ENCODE measurements at regions not wholly inside any gene's neighbourhood (a gene's known extent, or its start where the extent isn't known, plus 50 kb on each side); places are given as distances from the start of the nearest gene placed in this dataset.

DNA sequence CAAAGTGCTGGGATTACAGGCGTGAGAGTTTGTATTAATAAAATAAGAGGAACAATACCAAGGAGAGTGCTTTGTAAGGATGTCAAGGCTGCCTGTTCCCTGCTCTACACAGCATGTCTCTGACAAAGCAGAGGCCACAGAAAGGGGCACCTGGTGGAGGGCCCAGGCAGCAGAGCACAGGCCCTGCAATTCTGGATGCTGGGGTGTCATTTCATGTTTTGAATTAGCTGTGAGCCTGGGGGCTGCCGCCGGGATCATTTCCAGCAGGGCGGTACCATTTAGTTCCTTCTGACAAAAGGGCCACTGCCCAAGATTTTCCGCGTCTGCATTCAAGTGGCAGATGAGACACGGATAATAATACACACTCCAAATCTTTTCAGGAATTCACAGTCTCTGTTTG lies 396.9 kb downstream of the GADD45G start:
- Mint-ChIP-seq H3K4me1 (peaks cover 26% of the 10 kb centered on the region), H3K27ac (no peak overlapping the region), H3K4me3 (no peak overlapping the region), H3K9me3 (no peaks in the 10 kb centered on the region), H3K36me3 (no peaks in the 10 kb centered on the region)
- DNase-seq (ENCODE audit: low spot score in 2 of 2) (no peak), ATAC-seq (no peak)

DNA sequence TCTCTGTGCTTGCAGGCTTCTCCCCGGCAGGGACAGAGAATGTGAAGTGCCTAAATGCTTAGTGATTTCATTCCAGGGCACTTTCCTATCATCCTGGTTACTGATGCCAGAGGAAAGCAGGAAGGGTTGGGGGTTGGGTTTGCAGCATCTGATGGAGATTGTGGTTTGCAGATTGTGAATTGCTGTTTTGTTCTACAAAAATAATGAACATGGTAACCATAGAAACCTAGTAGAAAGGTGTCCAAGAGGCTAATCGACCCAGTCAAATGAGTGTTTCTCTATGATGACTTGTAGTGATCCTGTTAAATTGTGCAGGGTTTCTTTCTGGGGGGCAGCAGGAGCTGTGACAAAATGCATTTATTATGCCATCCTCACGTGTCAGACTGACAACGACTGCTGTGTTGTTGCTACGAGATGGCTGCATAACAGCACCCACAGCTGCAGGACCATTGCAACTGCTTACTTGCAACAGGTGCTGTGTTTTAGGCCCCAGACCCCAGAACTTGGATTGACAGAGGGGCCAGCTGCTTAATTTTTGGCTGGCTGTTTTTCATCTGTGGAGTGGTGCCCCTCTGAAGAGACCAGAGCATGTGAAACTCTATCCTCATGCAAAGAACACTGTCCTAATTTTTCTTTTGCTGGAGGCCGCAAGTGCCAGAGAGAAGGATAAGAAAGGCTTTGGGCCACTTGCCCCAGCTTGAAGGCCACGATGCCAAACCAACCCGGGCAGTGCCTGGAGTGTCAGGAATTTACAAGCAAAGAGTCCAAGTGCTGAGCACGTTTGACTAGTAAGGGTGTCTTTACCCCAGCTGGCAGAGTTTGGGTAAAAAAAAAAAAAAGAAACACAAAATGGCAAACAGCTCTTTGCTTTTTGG lies 397.8 kb downstream of the GADD45G start:
- Mint-ChIP-seq H3K4me3 (no peak overlapping the region), H3K27ac (no peak overlapping the region), H3K9me3 (no peaks in the 10 kb centered on the region), H3K4me1 (peaks cover 26% of the 10 kb centered on the region), H3K36me3 (no peaks in the 10 kb centered on the region)
- ATAC-seq (no peak), DNase-seq (ENCODE audit: low spot score in 2 of 2) (no peak)

DNA sequence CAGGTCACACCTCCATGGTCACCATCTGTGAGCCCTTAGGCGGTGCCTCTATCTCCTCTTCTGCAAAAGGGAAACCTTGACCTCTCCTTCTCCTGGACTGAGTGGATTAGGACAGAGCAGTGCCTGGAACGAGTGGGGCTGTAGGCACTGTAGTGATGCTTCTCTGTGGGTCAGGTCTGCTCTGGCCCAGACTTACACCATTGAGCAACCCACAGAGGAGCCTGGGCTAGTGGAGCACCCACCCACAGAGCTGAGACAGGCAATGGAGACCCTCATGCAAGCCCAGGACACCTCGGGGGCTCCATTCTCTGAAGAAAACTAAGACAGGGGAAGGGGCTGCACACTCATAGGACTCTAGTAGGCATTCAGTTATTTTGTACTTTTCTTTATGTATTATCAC lies 400.6 kb downstream of the GADD45G start:
- ATAC-seq (no peak), DNase-seq (ENCODE audit: low spot score in 2 of 2) (no peak)
- H3K9me3 Mint-ChIP-seq = no peaks in the 10 kb centered on the region
- H3K4me1 Mint-ChIP-seq = peaks cover 7% of the 10 kb centered on the region
- no peak overlapping the region for H3K27ac Mint-ChIP-seq
- no peak overlapping the region for H3K4me3 Mint-ChIP-seq
- H3K36me3 Mint-ChIP-seq = no peaks in the 10 kb centered on the region

DNA sequence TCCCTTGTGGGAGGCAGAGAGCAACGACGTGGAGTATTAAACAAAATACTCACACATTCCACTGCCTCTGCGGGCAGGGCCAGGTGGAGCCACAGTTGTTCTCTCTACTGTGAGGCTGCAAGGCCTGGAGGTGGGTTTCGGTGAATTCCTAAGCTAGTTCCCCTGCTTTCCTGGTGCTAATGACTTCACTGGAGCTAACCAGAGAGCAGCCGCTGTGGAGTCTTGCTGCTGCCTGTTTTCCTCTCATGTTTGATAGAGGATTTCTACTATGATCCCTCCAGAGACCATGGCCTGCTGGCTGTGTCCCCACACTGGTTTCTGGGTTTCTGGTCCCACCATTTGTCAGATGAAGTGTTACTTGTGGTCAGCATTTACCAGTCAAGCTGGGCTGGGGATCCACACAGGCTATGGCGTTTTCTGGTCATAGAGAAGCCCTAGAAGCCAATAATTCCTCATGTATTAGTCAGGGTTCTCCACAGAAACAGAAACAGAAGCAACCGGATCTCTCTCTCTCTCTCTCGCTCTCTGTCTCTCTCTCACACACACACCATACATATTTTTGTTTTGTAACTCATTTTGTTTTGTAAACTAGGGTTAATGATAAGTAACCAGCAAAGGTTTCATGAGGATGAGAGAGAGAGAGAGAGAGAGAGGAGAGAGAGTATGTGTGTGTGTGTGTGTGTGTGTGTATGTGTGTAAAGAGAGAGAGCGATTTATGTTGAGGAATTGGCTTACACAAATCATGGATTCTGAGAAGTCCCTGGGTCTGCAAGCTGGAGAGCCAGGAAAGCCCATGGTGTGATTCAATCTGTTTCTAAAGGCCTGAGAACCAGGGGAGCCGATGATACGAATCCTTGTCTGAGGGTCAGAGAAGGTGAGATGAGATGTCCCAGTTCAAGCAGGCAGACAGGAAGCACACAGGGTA lies 403.0 kb downstream of the GADD45G start:
- H3K27ac Mint-ChIP-seq = no peak overlapping the region
- H3K4me1 Mint-ChIP-seq = no peaks in the 10 kb centered on the region
- H3K4me3 Mint-ChIP-seq = no peak overlapping the region
- DNase-seq (ENCODE audit: low spot score in 2 of 2) (no peak), ATAC-seq (no peak)
- H3K36me3 Mint-ChIP-seq = no peaks in the 10 kb centered on the region
- no peaks in the 10 kb centered on the region for H3K9me3 Mint-ChIP-seq

DNA sequence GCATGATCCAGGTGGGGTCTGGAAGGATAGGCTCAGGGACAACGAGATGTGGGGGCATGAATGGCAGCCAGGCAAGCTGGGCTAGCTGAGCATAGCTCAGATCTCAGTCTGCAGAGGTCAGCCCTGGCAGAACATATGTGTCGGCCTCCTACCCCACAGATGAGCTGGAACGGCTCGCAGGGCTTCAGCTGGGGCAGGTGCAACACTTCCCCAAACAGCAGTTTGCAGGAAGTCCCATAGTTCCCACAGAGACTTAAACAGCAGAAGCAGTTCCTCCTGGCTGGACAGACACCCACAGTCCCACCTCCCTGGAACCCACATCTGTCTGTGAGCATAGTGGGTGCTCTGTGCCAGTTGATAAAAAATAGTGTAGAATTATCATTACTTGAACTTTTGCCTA lies 404.6 kb downstream of the GADD45G start:
- Mint-ChIP-seq H3K27ac (no peak overlapping the region), H3K4me1 (no peaks in the 10 kb centered on the region), H3K36me3 (no peaks in the 10 kb centered on the region), H3K4me3 (no peak overlapping the region), H3K9me3 (no peaks in the 10 kb centered on the region)
- ATAC-seq (no peak), DNase-seq (ENCODE audit: low spot score in 2 of 2) (no peak)

DNA sequence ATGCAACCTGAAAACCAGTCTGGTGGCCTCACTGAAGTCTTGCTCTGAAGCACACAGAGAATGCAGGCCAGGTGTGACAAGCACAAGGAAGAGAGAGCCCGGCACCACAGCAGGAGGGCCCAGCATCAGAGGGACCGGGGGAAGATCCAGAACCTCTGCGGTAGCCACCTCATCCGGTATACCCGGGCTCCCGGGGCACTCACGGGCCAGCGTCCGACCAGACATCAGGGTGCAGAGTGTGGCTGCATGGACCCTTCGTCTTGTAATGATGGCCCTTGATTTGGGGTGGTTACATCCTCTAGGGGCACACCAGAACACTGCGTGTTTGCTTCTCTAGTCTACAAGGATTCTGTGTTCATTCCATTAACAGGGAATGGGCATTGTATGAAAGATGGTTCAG lies 406.0 kb downstream of the GADD45G start:
- no peak for ATAC-seq
- no peaks in the 10 kb centered on the region for H3K9me3 Mint-ChIP-seq
- no peaks in the 10 kb centered on the region for H3K4me1 Mint-ChIP-seq
- H3K36me3 Mint-ChIP-seq = no peaks in the 10 kb centered on the region
- no peak for DNase-seq (ENCODE audit: low spot score in 2 of 2)
- H3K27ac Mint-ChIP-seq = no peak overlapping the region
- no peak overlapping the region for H3K4me3 Mint-ChIP-seq

DNA sequence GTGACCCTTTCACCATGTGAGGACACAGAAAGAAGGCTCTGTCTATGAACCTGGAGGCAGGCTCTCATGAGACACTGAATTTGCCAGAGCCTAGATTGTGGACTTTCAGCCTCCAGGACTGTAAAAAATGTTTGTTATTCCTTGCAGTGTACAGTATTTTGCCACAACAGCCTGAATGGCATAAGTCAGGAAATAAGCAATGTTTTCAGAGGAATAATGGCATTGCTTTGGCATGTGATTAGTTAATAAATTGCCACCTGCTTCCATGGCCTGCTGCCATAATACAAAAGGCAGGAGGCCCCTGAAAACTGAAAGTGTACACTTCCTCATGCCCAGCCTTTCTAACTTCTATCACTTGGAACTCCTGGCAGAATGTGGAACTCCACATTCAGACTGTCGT lies 408.1 kb downstream of the GADD45G start:
- H3K4me3 Mint-ChIP-seq = no peak overlapping the region
- H3K4me1 Mint-ChIP-seq = no peaks in the 10 kb centered on the region
- no peaks in the 10 kb centered on the region for H3K9me3 Mint-ChIP-seq
- no peaks in the 10 kb centered on the region for H3K36me3 Mint-ChIP-seq
- no peak for ATAC-seq
- no peak for DNase-seq (ENCODE audit: low spot score in 2 of 2)
- no peak overlapping the region for H3K27ac Mint-ChIP-seq

DNA sequence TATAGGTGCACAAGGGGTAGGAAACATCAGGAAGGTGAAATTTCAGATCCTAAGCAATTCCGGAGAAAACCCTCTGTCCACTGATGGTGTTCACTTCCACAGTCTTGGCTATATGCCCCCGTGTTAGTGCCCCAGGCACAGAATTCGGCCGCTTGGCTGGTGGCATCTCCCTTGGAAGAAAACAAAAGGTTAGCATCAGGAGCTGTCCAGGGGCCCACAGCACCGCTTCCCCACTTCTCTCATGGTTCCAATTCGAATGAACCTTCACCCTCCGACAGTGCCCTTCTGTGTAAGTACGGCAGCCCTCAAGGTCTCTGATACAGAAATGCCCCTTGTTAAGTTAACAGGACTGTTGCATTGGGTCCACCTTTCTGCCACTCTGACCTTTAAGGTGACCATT lies 409.0 kb downstream of the GADD45G start:
- DNase-seq (ENCODE audit: low spot score in 2 of 2) = no peak
- H3K4me1 Mint-ChIP-seq = peaks cover 3% of the 10 kb centered on the region
- H3K27ac Mint-ChIP-seq = no peak overlapping the region
- H3K9me3 Mint-ChIP-seq = no peaks in the 10 kb centered on the region
- ATAC-seq = no peak
- no peaks in the 10 kb centered on the region for H3K36me3 Mint-ChIP-seq
- H3K4me3 Mint-ChIP-seq = no peak overlapping the region

DNA sequence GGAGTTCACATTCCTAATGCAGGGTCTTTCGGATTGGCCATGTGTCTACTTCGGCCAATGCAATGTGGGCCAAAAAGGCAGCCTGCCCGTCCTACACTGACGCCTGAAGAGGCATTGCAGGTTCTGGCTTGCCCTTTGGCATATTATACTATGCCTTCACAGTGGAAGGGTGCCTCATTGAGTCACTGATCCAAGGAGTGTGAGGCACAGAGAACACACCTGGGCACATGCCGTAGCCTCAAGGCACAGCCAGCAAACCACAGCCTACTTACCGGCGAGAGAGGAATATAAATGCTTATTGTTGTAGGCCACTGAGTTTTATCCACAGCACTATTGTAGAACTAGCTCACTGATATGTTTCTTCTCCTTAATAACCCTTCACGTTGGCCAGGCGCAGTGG lies 409.6 kb downstream of the GADD45G start:
- H3K9me3 Mint-ChIP-seq = no peaks in the 10 kb centered on the region
- no peak overlapping the region for H3K4me3 Mint-ChIP-seq
- no peak for DNase-seq (ENCODE audit: low spot score in 2 of 2)
- no peaks in the 10 kb centered on the region for H3K36me3 Mint-ChIP-seq
- H3K4me1 Mint-ChIP-seq = peaks cover 4% of the 10 kb centered on the region
- no peak for ATAC-seq
- H3K27ac Mint-ChIP-seq = no peak overlapping the region

DNA sequence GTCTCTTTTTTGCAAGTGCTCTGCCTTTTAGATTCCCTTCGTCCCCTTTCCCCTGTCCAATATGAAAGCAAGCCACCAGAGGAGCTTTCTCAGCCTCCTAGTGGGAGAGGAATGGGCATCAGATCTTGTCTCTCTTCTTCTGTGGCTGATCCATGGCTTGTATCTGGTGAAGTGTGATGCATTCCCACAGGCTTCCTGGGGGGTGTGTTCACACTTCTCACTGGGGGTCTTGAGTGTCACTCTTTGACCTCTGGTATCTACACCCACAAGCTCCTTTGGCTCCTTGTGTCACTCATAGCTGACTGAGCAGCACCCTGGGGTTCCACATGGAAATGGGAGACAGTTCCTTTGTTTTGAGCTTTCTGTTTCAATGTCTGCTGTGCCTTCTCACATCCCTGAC lies 411.5 kb downstream of the GADD45G start:
- Mint-ChIP-seq H3K4me3 (no peak overlapping the region), H3K27ac (no peak overlapping the region), H3K36me3 (no peaks in the 10 kb centered on the region), H3K9me3 (no peaks in the 10 kb centered on the region), H3K4me1 (peaks cover 4% of the 10 kb centered on the region)
- ATAC-seq (no peak), DNase-seq (ENCODE audit: low spot score in 2 of 2) (no peak)

DNA sequence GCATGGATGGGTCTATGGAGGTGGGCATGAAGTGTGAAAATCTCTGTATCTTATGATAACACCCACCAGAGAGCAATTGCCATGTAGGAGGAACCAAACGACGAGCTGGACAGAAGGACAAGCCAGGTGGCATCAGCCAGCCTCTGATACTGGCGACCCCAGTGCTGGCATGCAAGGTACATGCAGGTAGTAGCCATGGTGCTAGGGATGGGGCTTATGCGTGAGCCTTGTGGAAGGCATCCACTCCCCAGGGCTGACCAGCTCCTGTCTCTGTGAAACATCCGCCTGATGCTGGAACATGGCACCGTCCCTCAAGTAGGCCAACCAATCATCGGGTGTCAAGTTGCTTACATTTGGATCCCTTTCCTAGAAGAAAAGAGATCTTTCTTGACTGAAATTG lies 412.9 kb downstream of the GADD45G start:
- H3K36me3 Mint-ChIP-seq = no peaks in the 10 kb centered on the region

DNA sequence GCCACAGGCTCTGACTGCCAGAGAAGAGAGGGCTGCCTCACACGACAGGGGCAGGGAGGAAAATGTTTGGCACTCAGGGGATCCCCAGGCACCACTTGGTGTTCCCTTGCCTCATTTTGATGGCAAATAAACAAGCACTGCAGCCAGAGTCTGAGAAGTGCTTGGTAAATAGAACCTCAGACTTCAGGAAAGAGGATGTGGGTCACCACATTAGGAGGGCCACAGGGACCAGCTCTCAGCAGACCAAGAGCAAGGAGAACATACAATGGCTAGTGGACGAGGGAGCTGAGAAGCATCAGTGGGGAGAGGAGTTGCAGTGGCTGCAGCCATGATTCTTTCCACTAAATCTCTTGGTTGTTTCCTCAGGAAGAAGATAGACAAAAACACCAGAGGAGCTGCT lies 413.9 kb downstream of the GADD45G start:
- H3K27ac Mint-ChIP-seq = no peak overlapping the region

More for the DNA sequence above, 412.9 kb downstream of the GADD45G start:
- H3K27ac Mint-ChIP-seq = no peak overlapping the region
- H3K4me1 Mint-ChIP-seq = peaks cover 4% of the 10 kb centered on the region
- H3K4me3 Mint-ChIP-seq = no peak overlapping the region
- DNase-seq (ENCODE audit: low spot score in 2 of 2) (no peak), ATAC-seq (no peak)
- no peaks in the 10 kb centered on the region for H3K9me3 Mint-ChIP-seq

DNA sequence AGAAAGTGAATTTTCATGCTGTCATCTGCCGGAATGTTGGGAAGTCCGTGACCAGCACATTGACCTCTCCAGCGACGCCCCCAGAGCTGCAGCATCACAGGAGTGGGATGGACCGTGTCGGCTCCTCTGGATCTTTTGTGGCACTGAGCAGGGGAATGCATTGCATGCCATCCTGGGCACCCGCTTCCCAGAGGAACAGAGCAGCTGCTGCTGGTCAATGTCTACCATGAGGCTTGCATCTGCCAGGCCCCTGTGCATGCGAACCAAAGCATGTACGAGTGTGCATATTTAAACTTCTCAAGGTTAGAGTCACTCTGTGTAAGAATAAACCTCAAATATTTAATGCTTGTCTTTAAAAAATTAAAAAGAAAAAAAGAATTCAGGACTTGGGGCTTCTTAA lies 414.8 kb downstream of the GADD45G start:
- DNase-seq (ENCODE audit: low spot score in 2 of 2) (no peak), ATAC-seq (no peak)
- no peak overlapping the region for H3K27ac Mint-ChIP-seq
- H3K36me3 Mint-ChIP-seq = no peaks in the 10 kb centered on the region
- no peak overlapping the region for H3K4me3 Mint-ChIP-seq
- H3K9me3 Mint-ChIP-seq = no peaks in the 10 kb centered on the region
- peaks cover 4% of the 10 kb centered on the region for H3K4me1 Mint-ChIP-seq

More for the DNA sequence above, 413.9 kb downstream of the GADD45G start:
- no peak for DNase-seq (ENCODE audit: low spot score in 2 of 2)
- Mint-ChIP-seq H3K4me1 (peaks cover 4% of the 10 kb centered on the region), H3K4me3 (no peak overlapping the region), H3K9me3 (no peaks in the 10 kb centered on the region), H3K36me3 (no peaks in the 10 kb centered on the region)
- no peak for ATAC-seq

DNA sequence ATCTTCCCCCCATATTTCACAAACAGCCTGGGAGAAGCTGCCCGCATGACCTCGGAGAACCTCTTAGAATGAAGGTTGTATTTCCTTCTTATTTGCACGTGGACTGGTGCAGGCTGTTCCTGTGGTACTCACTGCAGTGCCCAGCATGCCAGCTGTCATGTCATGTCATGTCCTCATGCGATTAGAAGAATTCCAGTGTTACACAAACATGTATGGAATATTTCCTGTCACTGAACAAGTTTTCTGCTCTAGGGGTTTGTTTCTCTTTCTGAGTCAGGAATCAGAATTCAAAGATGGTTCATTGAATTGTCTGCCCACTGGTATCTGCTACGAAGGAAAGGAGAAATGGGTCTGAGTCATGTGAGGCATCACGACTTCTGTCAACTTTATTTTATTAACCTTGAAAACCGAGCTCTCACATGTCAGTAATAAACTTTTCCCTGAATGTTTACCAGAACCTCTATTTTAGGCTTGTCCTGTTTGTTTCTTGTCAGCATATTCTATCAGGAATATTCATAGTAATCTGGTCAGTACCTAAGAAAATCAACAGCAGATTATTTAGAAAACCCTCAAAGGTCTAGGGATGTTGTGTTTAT lies 415.6 kb downstream of the GADD45G start:
- ATAC-seq = no peak
- DNase-seq (ENCODE audit: low spot score in 2 of 2) = no peak
- H3K36me3 Mint-ChIP-seq = no peaks in the 10 kb centered on the region
- H3K4me3 Mint-ChIP-seq = no peak overlapping the region
- H3K9me3 Mint-ChIP-seq = no peaks in the 10 kb centered on the region
- peaks cover 4% of the 10 kb centered on the region for H3K4me1 Mint-ChIP-seq
- H3K27ac Mint-ChIP-seq = peak overlapping the region; percentile 18

DNA sequence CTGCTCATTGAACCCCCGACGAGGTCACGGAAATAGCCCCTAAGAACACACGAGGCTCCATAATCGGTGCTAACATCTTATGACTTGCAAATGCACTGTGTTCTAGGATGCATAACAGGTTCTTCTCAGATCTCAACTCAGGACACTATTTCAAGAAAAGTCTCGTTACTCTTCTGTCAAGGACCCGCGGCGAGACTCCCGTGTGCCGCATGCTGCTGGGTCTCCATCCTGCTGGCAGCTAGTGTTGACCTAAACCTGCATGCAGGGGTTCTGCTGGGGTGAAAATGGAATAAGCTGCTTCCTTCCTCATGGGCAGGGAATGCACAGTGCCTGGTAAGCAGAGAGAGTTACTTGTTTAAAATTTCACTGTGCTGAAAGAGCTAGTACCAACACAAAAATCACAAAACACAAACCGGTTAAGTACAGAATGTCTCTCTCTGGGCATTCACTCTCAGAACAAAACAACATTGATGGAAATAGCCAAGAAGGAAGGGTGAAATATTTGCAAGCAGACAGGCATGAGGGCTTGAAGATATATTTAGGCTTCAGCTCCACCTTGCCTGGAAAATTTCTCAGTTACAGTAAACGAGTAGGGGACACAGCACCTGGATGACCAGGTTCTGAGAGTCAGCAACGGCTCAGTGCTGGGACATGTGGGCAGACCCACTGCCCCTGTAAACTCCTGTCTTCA lies 416.5 kb downstream of the GADD45G start:
- H3K36me3 Mint-ChIP-seq = no peaks in the 10 kb centered on the region
- H3K4me1 Mint-ChIP-seq = peaks cover 4% of the 10 kb centered on the region
- peak overlapping the region; percentile 18 for H3K27ac Mint-ChIP-seq
- H3K4me3 Mint-ChIP-seq = no peak overlapping the region
- ATAC-seq (no peak), DNase-seq (ENCODE audit: low spot score in 2 of 2) (no peak)
- H3K9me3 Mint-ChIP-seq = no peaks in the 10 kb centered on the region

All from stimulated activated effector memory CD8-positive, alpha-beta T cell treated with anti-CD3 and anti-CD28 coated beads, Interleukin-12 subunit alpha, Interleukin-12 subunit beta, amount 100 ng/mL, for 72 hours (primary cell).